Endodermal cell (in vitro differentiated cells): ENCODE measurements at regions not wholly inside any gene's neighbourhood (a gene's known extent, or its start where the extent isn't known, plus 50 kb on each side); places are given as distances from the start of the nearest gene placed in this dataset.

ENCODE experiments used
- DNase-seq: peaks from one replicate; pipeline ENCODE4 v3.0.0-alpha.2; 2017
- H3K27ac ChIP-seq: 2 replicates; pipeline ENCODE4 v1.5.1; 2013; ENCODE audit warnings: mild to moderate bottlenecking, low read depth, low read length, moderate library complexity
- H3K27me3 ChIP-seq: 2 replicates; pipeline ENCODE4 v1.6.1; 2013; ENCODE audit warnings: mild to moderate bottlenecking, low read length, moderate library complexity; ENCODE audit not compliant: insufficient read depth, control insufficient read depth, poor library complexity, severe bottlenecking
- H3K36me3 ChIP-seq: 2 replicates; pipeline ENCODE4 v1.7.0; 2013; ENCODE audit warnings: mild to moderate bottlenecking, low read length, moderate library complexity; ENCODE audit not compliant: control insufficient read depth, insufficient read depth
- H3K4me1 ChIP-seq: one replicate; pipeline ENCODE4 v1.7.0; 2013; ENCODE audit warnings: low read length; ENCODE audit not compliant: control insufficient read depth, insufficient read depth
- H3K4me3 ChIP-seq: 2 replicates; pipeline ENCODE4 v1.5.1; 2013; ENCODE audit warnings: mild to moderate bottlenecking, low read length, moderate library complexity
- H3K9ac ChIP-seq: 2 replicates; pipeline ENCODE4 v1.6.1; 2013; ENCODE audit warnings: mild to moderate bottlenecking, low read length, moderate library complexity; ENCODE audit not compliant: poor library complexity, severe bottlenecking; ENCODE audit errors: extremely low read depth
- H3K9me3 ChIP-seq: 2 replicates; pipeline ENCODE4 v1.6.1; 2013; ENCODE audit warnings: mild to moderate bottlenecking, low read length, moderate library complexity; ENCODE audit not compliant: control insufficient read depth
- H3K27ac Mint-ChIP-seq: 2 replicates; pipeline ENCODE4 v1.8.0; 2020; ENCODE audit warnings: mixed read lengths
- H3K27me3 Mint-ChIP-seq: 2 replicates; pipeline ENCODE4 v1.8.0; 2021; ENCODE audit warnings: mild to moderate bottlenecking, mixed read lengths; ENCODE audit not compliant: insufficient read depth
- H3K36me3 Mint-ChIP-seq: 2 replicates; pipeline ENCODE4 v1.8.0; 2020; ENCODE audit warnings: low read depth, mixed read lengths
- H3K4me1 Mint-ChIP-seq: 2 replicates; pipeline ENCODE4 v1.8.0; 2020; ENCODE audit warnings: mixed read lengths
- H3K4me3 Mint-ChIP-seq: 2 replicates; pipeline ENCODE4 v1.8.0; 2020; ENCODE audit warnings: mild to moderate bottlenecking, moderate library complexity, mixed read lengths
- H3K9me3 Mint-ChIP-seq: 2 replicates; pipeline ENCODE4 v1.8.0; 2020; ENCODE audit warnings: mild to moderate bottlenecking, mixed read lengths
- CTCF ChIP-seq: fragments of 200-600 bp; sonication (generic); conservative IDR thresholded peaks from 2 replicates; pipeline ENCODE4 v1.5.0; 2021; ENCODE audit warnings: antibody characterized with exemption, mild to moderate bottlenecking
- whole genome bisulfite sequencing, 2 experiments: methylation state at CpG; one replicate each; pipeline versions ENCODE4 v1.1.5 to v1.1.7; 2013; ENCODE audit warnings: missing lambda C conversion rate in 2 of 2, mixed read lengths in 1 of 2; ENCODE audit not compliant: insufficient coverage in 1 of 2, insufficient read length in 1 of 2; 5-methylcytosine and 5-hydroxymethylcytosine counted together

- no peak for TF ChIP-seq CTCF
- H3K9me3 Mint-ChIP-seq: peaks cover 20% of the 10 kb centered on the region
- no peak for DNase-seq
- H3K36me3 ChIP-seq: no peaks in the 10 kb centered on the region
- peaks cover 16% of the 10 kb centered on the region for H3K9me3 ChIP-seq
- no peak overlapping the region for H3K27ac Mint-ChIP-seq
- no peaks in the 10 kb centered on the region for H3K27me3 Mint-ChIP-seq
- no peak overlapping the region for H3K9ac ChIP-seq
- H3K4me3 ChIP-seq: no peak overlapping the region
- no peak overlapping the region for H3K27ac ChIP-seq
- no peaks in the 10 kb centered on the region for H3K27me3 ChIP-seq
- 85 to 94% methylated on average over 8 to 10 of the region's 10 CpGs for WGBS, 2 experiments
- H3K4me3 Mint-ChIP-seq: no peak overlapping the region
- H3K4me1 Mint-ChIP-seq: no peaks in the 10 kb centered on the region
- H3K4me1 ChIP-seq: no peaks in the 10 kb centered on the region
- H3K36me3 Mint-ChIP-seq: no peaks in the 10 kb centered on the region
Measured at GRCh38 chr7:68936471-68937035, 661.7 kb upstream of the AUTS2 start.

GRCh38 chr7:68938151-68938550 is 660.1 kb upstream of the AUTS2 start:
- Mint-ChIP-seq H3K9me3 (peaks cover 18% of the 10 kb centered on the region), H3K4me3 (no peak overlapping the region), H3K27ac (no peak overlapping the region), H3K4me1 (no peaks in the 10 kb centered on the region), H3K27me3 (no peaks in the 10 kb centered on the region), H3K36me3 (no peaks in the 10 kb centered on the region)
- no peaks in the 10 kb centered on the region for H3K36me3 ChIP-seq
- peaks cover 16% of the 10 kb centered on the region for H3K9me3 ChIP-seq
- H3K4me3 ChIP-seq: no peak overlapping the region
- no peak for TF ChIP-seq CTCF
- no peaks in the 10 kb centered on the region for H3K27me3 ChIP-seq
- H3K9ac ChIP-seq: no peak overlapping the region
- no peak overlapping the region for H3K27ac ChIP-seq
- WGBS, 2 experiments: 93 to 96% methylated on average over 4 of the region's 4 CpGs
- H3K4me1 ChIP-seq: no peaks in the 10 kb centered on the region
- no peak for DNase-seq

- no peak for DNase-seq
- Histone ChIP-seq H3K27ac (no peak overlapping the region), H3K4me1 (no peaks in the 10 kb centered on the region), H3K9ac (no peak overlapping the region), H3K27me3 (no peaks in the 10 kb centered on the region), H3K9me3 (peaks cover 15% of the 10 kb centered on the region), H3K36me3 (no peaks in the 10 kb centered on the region), H3K4me3 (no peak overlapping the region)
- Mint-ChIP-seq H3K27ac (no peak overlapping the region), H3K9me3 (peaks cover 17% of the 10 kb centered on the region), H3K4me3 (no peak overlapping the region), H3K27me3 (no peaks in the 10 kb centered on the region), H3K4me1 (no peaks in the 10 kb centered on the region), H3K36me3 (no peaks in the 10 kb centered on the region)
- no peak for TF ChIP-seq CTCF
Measured at GRCh38 chr7:68943786-68944185, 654.5 kb upstream of the AUTS2 start.
